Neutrophil (primary cell): ENCODE measurements at regions not wholly inside any gene's neighbourhood (a gene's known extent, or its start where the extent isn't known, plus 50 kb on each side); places are given as distances from the start of the nearest gene placed in this dataset.
"Not testable (repeated sequence)": the region's sequence is repeated elsewhere in the genome, so short reads cannot be mapped to it uniquely, and the experiment has no call there.

Experiments
- H3K27ac ChIP-seq: fragments of 200-600 bp; sonication (generic); 2 replicates; pipeline ENCODE4 v1.5.1; 2016; ENCODE audit warnings: mild to moderate bottlenecking, moderate library complexity
- H3K27me3 ChIP-seq: fragments of 200-600 bp; sonication (generic); 2 replicates; pipeline ENCODE4 v1.6.0; 2016; ENCODE audit warnings: mild to moderate bottlenecking
- H3K36me3 ChIP-seq: fragments of 200-600 bp; sonication (generic); 2 replicates; pipeline ENCODE4 v1.5.1; 2017
- H3K4me1 ChIP-seq, 2 experiments: fragments of 200-600 bp in 1 of 2; sonication (generic) in 1 of 2; 1 replicate in 1 of 2; 2 replicates in 1 of 2; pipeline versions ENCODE4 v1.5.1 to v1.6.1; 2013 to 2016; ENCODE audit warnings: low read depth in 1 of 2, low read length in 1 of 2, mild to moderate bottlenecking in 1 of 2, moderate library complexity in 1 of 2; ENCODE audit not compliant: control insufficient read depth in 1 of 2, insufficient read depth in 1 of 2
- H3K4me3 ChIP-seq, 2 experiments: fragments of 200-600 bp in 1 of 2; sonication (generic) in 1 of 2; 1 replicate in 1 of 2; 2 replicates in 1 of 2; pipeline ENCODE4 v1.5.1; 2013 to 2016; ENCODE audit warnings: low read depth in 1 of 2, low read length in 1 of 2, mild to moderate bottlenecking in 1 of 2, moderate library complexity in 1 of 2
- H3K9me3 ChIP-seq: fragments of 200-600 bp; sonication (generic); 2 replicates; pipeline ENCODE4 v1.5.1; 2016
- CTCF ChIP-seq: fragments of 200-600 bp; sonication (generic); IDR thresholded peaks from 2 replicates; pipeline ENCODE4 v1.5.1; 2016; ENCODE audit warnings: antibody characterized with exemption

- H3K9me3 ChIP-seq, result no peaks in the 10 kb centered on the region
- no peak for TF ChIP-seq CTCF
- H3K27me3 ChIP-seq, result no peaks in the 10 kb centered on the region
- no peak overlapping the region for H3K4me3 ChIP-seq
- no peak overlapping the region for H3K27ac ChIP-seq
- no peaks in the 10 kb centered on the region for H3K36me3 ChIP-seq
- no peaks in the 10 kb centered on the region for H3K4me1 ChIP-seq
Observed at GRCh38 chrX:109920868-109921267, 82.0 kb upstream of the TMEM164 start.

GRCh38 chrX:109922190-109922589 is 80.7 kb upstream of the TMEM164 start:
- Histone ChIP-seq H3K4me1 (no peaks in the 10 kb centered on the region), H3K4me3 (no peak overlapping the region), H3K36me3 (no peaks in the 10 kb centered on the region), H3K9me3 (no peaks in the 10 kb centered on the region), H3K27me3 (no peaks in the 10 kb centered on the region), H3K27ac (no peak overlapping the region)
- TF ChIP-seq CTCF, result no peak

- not testable (repeated sequence) for H3K36me3 ChIP-seq, H3K4me3 ChIP-seq, H3K4me1 ChIP-seq, H3K9me3 ChIP-seq, H3K27ac ChIP-seq, H3K27me3 ChIP-seq
Observed at GRCh38 chrX:109925003-109925402, 77.9 kb upstream of the TMEM164 start.

GRCh38 chrX:109925656-109926055 is 77.3 kb upstream of the TMEM164 start:
- H3K27me3 ChIP-seq, result no peaks in the 10 kb centered on the region
- TF ChIP-seq CTCF, result no peak
- H3K4me3 ChIP-seq, result no peak overlapping the region
- no peaks in the 10 kb centered on the region for H3K9me3 ChIP-seq
- H3K4me1 ChIP-seq, result no peaks in the 10 kb centered on the region
- H3K36me3 ChIP-seq, result no peaks in the 10 kb centered on the region
- H3K27ac ChIP-seq, result no peak overlapping the region

GRCh38 chrX:109926118-109926517 is 76.8 kb upstream of the TMEM164 start:
- no peaks in the 10 kb centered on the region for H3K9me3 ChIP-seq
- H3K4me3 ChIP-seq, result no peak overlapping the region
- no peak for TF ChIP-seq CTCF
- no peaks in the 10 kb centered on the region for H3K27me3 ChIP-seq
- no peaks in the 10 kb centered on the region for H3K4me1 ChIP-seq
- no peaks in the 10 kb centered on the region for H3K36me3 ChIP-seq
- no peak overlapping the region for H3K27ac ChIP-seq

GRCh38 chrX:109926743-109927662 is 75.9 kb upstream of the TMEM164 start:
- Histone ChIP-seq H3K9me3 (no peaks in the 10 kb centered on the region), H3K27ac (no peak overlapping the region), H3K36me3 (no peaks in the 10 kb centered on the region), H3K4me1 (no peaks in the 10 kb centered on the region), H3K4me3 (no peak overlapping the region), H3K27me3 (no peaks in the 10 kb centered on the region)
- no peak for TF ChIP-seq CTCF
